CD4-positive, alpha-beta T cell treated with Interleukin-4 for 4 hours (primary cell): ENCODE measurements at regions not wholly inside any gene's neighbourhood (a gene's known extent, or its start where the extent isn't known, plus 50 kb on each side); places are given as distances from the start of the nearest gene placed in this dataset.
"Not testable (repeated sequence)": the region's sequence is repeated elsewhere in the genome, so short reads cannot be mapped to it uniquely, and the experiment has no call there.

Experiments used
- DNase-seq: peaks from one replicate; pipeline ENCODE4 v3.0.0-alpha.2; 2020

DNA sequence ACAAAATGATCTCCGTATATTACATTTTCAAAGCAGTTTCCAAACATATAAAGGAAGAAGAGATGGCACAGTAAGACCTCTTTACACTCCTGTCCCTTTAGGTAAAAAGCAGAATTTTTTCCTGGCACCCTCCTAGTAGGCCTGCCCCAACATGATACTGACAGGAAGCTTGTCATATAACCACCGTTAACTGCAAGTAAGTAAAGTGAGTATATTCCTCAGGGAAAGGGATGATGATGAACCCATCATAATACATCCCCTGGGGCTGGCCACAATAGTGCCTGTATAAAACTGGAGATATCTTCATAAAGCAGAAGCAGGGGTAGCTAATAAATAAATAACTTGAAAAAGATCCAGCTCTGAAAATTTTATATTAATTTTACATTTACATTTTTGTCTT is 893.0 kb downstream of the DIPK2A start:
- DNase-seq = no peak

DNA sequence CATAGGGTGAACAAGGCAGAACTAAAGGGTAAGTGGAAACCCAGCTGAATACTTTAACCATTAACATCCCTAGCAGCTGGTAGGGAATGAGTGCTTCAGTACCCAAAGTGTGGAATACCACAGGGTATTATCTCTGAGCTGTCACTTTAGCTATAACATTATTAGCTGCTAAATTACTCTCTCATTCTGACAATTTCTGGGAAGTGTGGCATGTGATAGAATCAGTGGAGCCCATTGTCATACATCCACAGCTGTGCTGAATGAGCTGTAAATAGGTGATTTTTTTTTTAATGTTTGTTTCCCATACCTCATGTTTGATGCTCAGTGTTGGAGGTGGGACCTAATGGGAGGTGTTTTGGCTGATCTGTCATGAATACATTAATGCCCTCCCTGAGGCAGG is 894.3 kb downstream of the DIPK2A start:
- no peak for DNase-seq

DNA sequence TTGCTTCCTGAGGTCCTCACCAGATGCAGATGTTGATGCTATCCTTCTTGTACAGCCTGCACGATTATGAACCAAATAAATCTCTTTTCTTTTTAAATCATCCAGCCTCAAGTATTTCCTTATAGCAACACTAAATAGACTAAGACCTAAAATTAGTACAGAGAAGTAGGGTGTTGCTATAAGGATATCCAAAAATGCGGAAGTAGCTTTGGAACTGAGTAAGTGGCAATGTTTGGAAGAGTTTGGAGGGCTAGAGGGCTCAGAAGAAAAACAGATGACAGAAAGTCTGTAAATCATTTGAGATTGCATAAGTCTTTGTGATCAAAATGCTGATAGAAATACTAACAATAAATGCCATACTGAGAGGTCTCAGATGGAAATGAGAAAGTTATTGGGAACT is 894.9 kb downstream of the DIPK2A start:
- no peak for DNase-seq

DNA sequence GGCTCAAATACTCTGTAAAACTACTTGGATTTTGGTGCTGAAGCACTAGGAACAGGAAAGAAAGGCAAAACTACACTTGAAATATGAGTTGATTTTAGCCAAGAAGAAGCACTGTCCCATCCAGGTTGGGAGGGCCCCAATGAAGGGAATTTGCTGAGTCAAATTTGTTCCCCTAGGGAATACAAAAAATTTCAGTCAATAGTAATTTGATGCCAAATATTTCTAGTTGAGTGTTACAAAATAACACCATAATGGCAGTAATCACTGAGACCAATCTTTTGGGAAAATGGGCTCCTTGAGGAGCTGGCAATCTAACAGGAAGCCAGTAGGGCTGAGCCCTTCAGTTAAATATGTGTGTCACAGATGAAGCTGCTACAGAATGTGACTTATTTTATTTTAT is 896.9 kb downstream of the DIPK2A start:
- DNase-seq = no peak

DNA sequence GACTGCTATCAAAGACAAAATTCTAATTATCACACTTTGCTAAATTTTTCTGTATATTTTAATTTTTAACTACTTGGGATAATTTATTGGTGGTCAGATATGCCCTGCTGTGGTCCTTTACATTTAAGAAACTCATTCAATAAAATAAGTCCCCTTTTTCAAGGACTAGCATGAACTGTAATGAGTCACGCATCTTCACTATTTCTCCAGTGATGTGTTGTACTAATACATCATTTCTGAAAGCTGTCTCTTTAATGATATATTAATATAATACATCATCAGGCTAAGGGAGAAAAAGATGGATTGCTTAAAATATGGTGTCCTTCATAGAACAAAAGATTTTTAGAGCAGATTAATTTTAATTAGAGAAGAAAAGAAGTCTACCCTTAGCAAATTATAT is 901.4 kb downstream of the DIPK2A start:
- no peak for DNase-seq

DNA sequence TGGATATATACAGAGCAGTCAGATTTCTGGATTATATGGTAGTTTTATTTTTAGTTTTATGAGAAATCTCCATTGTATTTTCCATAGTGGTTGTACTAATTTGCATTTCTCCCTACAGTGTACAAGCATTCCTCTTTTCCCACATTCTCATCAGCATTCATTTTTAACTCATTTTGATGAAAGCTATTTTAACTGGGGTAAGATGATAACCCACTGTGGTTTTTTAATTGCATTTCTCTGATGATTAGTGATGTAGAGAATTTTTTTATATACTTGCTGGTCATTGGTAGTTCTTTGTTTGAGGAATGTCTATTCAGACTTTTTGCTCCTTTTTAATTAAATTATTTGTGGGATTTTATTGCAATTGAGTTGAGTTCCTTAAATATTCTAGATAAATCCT is 903.6 kb downstream of the DIPK2A start:
- DNase-seq = no peak

DNA sequence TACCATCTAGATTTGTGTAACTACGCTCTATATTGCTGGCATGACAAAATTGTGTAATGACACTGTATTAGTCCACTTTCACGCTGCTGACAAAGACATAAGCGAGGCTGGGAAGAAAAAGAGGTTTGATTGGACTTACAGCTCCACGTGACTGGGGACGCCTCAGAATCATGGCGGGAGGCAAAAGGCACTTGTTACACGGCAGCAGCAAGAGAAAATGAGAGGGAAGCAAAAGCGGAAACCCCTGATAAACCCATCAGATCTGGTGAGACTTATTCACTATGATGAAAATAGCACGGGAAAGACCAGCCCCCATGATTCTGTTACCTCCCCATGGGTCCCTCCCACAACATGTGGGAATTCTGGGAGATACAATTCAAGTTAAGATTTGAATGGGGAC is 905.7 kb downstream of the DIPK2A start:
- DNase-seq = no peak

DNA sequence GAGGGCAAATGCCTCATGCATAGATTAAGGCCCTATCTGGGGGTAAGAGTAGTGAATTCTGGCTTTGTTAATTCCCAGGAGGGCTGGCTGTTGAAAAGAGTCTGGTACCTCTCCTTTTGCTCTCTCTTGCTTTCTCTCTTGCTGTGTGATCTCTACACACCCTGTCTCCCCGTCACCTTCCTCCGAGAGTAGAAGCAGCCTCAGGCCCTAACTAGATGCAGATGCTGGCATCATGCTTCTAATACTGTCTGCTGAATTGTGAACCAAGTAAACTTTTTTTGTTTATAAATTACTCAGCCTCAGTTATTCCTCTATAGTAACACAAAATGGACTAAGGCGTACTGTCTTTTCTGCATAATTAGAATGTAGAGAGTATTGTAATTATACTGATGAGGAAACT is 908.1 kb downstream of the DIPK2A start:
- no peak for DNase-seq

DNA sequence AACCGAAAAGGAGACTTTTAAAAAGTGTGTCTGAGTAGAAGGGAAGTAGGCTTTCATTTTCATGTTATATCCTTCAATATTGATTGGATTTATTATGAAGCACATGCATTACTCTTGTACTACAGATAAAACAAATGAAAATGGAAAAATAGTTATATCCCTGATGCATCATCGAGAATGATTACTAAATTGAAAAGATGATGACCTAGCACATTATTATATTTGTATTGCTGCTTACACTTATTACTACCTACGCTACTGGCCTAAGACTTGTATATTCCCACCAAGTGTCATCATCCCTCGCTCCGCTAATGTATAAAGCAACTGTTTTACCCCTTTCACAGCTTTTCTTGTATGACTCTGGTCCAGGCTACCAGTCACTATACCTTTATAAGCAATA is 922.4 kb downstream of the DIPK2A start:
- no peak for DNase-seq

DNA sequence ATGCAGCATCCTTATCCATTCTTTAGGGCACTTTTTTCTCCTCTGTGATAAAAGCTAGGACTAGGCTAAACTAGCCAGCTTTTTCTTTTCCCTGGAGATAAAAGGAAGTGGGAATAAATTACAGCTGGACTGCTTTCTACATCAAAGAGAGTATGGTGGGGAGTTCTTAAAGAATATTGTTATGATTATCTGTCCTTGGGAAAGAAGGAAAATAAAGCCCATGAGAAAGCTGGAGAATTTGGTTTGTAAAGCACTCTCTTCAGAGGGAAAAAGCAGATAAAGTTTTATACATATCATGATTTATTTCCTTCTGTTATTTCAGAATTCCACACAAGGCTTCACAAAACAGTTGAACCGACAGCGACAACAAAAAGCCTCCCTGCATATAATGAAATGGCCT is 923.0 kb downstream of the DIPK2A start:
- DNase-seq = no peak

DNA sequence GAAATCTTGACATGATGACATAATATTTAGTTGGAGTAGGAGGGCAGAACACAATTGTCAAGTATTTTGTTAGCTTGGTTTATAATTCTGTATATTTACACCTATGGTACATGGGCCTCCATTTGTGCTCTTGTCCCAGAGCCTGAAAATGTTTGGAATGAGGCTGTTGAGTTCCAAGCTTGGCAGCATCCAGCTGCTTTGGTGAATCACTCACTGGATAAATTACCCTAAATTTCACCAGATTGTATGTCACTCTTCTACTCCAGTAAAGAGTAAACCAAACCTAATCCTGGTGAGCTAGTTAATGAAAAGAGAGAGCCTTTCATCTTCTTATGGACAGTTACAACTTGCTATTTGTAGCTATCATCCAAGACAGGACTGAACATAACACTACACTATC is 928.7 kb downstream of the DIPK2A start:
- no peak for DNase-seq

DNA sequence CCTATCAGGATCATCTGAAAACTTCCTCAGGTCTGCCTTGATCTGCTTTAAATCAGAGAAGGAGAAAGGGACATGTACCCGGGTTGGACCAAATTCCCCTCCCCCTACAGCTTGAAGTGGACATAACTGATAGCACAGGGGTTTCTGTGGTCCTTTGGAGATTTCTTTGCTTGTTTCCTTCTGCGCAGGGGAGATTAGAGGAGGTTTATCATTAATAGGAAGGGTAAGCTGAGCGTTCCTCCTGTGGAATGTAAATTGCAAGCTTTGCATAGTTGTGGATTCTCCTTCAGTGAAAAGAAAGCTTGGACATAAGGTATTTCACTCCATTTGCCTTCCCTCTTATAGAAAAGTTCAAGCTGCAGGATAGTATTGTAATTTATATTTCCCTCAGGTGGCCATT is 936.0 kb downstream of the DIPK2A start:
- DNase-seq = not testable (repeated sequence)

DNA sequence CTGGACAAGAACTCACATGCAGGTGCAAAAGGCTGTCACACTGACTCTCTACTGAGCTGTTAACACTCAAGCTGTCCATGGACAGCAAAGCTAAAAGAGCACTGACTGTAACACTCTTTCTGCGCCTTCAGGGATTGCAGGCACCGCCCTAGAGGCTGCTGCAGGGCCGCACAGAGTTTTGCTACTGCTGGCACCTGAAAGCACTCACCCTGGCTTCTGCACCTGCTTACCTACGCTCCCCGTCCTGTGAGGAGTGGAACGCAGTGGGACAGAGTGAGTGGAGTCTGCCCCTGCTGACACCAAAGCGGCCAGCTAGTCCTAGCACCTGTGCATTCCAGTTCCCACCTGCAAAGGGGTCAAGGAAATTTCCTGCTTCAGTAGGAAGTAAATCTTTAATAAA is 941.3 kb downstream of the DIPK2A start:
- DNase-seq = no peak

DNA sequence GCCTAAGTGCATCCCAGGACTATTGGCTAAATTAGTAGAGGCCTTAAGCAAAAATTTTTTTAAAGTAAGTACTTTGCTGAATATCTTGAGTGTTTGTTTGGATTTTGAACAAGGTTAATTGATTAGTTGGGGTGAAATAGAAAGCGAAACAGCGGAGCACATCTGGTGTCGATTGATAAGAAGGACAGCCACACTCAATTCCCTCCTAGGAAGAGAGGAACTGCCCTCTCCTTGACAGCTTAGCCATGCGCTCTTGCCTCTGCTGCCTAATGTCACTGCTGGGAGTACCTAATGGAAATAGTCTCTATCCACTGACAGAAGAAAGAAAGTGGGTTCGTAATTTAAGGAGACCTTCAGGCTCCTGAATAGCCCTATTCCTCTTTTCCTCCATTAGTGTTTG is 943.6 kb downstream of the DIPK2A start:
- DNase-seq = no peak

DNA sequence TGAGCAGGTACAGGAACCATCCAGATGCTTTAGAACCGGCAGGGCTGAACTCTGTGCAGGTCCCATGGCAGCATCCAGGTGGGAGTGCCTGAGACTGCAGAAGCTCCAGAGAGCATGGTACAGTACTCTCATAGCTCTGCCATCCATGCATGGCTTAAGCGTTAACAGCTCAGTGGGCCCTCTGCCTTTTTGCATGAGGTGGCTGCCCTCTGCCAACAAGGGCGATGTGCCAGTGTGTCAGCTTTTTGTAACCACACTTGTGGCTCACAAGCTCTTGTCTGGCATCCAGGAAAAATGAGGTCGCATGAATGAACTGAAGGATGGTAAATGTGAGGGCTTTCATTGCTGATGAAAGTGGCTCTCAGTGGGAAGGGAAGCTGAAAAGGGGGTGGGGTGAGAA is 950.1 kb downstream of the DIPK2A start:
- DNase-seq = no peak

DNA sequence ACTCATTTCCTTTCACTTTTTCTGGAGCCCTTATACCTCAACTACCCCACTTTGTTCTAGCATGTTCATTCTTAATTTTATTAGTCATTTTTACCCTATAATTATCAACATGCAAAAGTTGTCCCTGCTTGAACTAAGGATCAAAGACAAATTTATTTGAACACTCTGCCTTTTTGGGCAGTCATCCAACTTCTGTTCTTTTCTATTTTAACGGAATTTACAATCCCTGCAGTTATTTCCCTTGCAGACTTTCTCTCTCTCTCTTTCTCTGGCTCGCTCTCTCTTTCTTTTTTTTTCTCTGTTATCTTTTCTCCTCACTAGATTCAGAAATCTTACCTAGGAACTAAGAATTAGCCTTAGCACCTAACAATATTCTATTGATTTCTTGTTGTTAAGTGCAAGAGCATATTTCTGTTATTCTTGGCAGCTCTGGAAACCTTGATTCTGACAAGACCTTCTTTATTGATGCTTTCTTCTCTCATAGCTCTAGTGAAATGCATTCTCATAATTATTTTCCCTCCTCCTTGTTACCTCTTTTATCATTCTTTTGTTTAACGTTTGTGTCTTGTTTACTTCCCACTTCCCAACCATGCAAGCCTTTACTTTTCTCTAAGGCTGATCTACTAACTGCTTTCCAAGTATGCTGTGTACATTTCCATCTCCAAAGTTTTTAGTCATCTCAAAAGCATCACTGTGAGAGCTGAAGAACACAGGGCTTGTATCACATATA is 951.6 kb downstream of the DIPK2A start:
- no peak for DNase-seq

DNA sequence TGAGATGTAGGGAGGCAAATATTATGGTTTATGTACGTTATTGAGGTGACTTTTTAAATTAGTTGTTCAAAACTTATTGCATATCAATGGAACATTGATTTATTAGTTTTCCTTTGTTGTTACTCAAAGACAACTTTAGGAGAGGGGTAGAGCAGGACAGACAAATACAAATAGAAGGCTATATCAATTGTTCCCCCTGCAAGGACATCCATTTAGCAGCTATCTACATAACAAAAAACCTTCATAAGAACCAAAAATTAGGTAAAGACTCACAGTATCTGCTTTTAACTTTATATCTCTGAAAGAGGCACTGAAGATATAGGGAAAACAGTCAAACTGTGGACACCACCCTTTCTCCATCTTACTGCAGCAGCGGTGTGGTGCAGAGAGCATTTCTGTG is 958.8 kb downstream of the DIPK2A start:
- no peak for DNase-seq

DNA sequence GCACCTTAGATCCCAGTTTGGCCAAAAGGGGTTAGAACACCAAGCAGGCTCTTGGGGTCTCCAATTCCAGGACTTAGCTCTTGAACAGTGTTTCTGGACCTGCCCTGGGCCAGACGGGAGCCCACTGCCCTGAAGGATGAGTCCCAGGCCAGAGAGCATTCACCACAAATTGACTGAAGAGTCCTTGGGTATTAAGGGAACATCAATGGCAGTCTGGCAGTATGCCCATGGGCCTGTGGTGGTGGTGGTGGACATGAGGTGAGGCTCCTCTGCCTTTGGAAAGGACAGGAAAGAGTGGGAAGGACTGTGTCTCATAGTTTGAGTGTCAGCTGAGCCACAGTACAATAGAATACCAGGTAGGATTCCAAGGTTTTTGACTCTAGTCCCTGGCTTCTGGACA is 960.0 kb downstream of the DIPK2A start:
- DNase-seq = no peak

DNA sequence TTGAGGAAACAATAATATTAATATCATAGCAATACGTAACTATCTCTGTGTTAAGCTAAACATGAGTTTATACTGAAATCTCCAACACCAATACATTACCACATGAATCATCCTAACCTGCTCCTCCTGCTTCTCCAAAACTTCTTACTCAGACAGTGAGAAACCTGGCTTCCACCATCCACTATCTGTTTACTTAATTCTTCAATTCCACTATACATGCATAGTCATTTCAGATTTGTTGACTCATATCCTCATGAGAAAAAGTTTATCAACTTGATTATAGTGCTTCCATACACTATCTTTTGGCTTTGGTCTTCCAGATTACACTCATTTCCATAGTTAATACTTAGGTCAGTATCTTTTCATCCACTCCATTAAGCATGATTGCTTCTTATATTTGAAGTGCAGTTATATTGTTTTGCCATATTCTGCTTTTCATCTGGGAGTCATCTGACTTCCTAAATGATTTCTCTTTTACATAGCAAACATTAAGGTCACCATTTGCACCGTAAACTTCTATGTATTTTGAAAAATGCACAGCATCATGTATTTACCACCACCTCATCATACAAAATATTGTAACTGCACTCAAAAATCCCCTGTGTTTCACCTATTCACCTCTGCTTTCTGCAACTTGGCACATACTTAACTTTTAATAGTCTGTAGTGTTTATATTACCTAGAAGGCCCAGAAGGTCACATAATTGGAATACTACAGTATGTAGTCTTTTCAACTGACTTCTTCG is 970.6 kb downstream of the DIPK2A start:
- DNase-seq = no peak

DNA sequence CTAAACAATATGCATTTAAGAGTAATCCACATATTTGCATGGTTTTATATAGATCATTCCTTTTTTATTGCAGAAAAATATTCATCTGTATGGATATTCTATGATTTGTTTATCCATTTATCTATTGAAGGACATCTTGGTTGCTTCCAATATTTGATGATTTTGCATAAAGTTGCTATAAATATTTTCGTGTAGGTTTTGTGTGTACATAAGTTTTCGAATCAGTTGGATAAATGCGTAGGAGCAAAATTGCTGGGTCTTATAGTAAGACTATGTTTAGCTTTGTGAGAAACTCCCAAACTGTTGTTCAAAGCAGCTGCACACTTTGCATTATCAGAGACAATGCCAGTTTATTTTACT is 971.2 kb downstream of the DIPK2A start:
- no peak for DNase-seq

DNA sequence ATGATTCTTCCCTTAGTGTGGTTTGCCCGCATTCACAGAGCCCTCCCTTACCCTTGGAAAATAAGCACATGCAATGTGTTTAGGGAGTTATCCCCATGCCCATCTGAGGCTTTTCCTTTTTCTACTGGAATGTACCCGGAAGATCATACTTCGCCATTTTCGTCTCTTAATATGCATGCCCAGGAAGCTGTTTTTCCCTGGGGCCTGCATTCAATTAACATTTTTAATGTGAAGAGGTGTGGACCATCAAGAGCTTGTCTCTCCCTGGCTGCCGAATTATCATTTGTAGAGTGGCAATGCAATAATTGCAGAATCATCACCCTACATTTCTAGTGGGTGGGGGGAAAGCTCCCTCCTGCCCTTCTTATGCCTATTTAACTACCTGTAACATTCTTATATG is 976.3 kb downstream of the DIPK2A start:
- DNase-seq = no peak

DNA sequence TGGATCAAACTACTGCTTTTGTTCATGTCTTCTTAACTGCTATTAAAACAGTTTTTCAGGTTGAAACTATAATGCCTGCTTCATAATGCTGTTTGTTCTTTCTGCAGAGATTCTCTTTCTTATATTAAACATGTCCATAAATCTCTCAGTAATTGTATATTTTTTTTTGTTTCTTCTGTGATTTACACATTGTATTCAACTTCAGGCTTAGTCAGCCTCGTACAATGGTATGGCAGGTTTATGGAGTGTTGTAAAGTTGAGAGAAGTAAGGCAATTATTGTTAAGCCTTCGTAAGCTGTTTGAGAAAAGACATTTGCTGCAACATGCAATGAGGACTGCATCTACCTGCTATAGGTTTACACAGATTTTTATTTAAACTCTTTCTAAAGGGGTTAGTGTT is 977.1 kb downstream of the DIPK2A start:
- DNase-seq = no peak

DNA sequence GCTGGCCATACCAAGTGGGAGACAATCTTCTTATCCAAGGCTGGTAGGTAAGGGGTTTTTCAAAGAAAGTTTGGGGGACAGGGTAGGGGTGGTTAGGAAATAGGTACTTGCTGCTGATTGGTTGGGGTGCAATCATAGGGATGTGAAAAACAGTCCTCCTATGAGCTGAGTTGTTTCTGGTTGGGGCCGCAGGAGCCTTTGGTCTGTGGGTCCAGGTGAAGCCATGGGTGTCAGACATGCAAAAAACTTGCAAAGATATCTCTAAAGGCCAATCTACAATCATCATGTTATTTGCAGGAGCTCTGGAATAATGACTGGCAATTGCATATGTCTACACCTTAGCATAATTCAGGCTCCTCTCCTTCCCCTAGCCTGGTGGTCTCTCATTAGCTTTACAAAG is 982.3 kb downstream of the DIPK2A start:
- DNase-seq = no peak

DNA sequence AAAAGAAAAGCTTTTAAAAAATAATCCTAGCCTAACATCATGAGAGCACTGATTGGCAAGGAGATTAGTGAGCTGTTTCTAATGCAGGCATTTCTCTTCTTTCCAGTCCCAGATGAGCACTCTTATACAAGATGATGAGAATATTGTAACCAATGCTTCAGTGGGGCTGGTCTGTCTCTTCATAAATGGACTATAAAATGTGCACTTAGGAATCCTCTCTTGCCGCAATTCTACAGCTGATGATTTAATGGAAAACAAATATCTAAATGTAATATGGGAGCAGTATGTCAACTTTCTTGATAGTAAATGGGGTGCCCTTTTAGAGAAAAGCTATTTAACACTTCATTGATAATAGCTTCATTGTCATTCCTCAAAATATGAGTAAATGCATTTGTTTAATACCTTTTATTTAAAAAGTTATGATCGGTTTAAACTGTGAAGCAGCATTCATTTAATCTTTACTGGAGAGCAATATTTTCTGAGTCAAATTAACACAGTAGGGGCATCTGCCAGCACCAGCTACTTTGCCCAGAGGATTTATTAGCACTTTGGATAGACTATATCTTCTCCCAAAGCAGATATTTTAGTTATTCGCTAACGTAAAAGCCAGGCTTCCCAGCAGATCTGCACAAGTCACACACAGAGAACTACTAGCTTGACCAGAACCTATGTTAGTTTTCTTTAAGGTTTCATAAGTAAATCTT is 985.9 kb downstream of the DIPK2A start:
- DNase-seq = no peak
